Neural progenitor cell (in vitro differentiated cells): ENCODE measurements at regions not wholly inside any gene's neighbourhood (a gene's known extent, or its start where the extent isn't known, plus 50 kb on each side); places are given as distances from the start of the nearest gene placed in this dataset.

ENCODE experiments used
- DNase-seq: peaks from one replicate; pipeline ENCODE4 v3.0.0-alpha.2; 2016; ENCODE audit warnings: low spot score
- H2AFZ ChIP-seq: fragments of 200-600 bp; sonication (generic); replicated peaks from 2 replicates; pipeline ENCODE4 v1.6.1; 2016; ENCODE audit warnings: antibody characterized with exemption
- H3F3A ChIP-seq: fragments of 200-600 bp; sonication (generic); 2 replicates; pipeline ENCODE4 v1.6.1; 2016; ENCODE audit warnings: antibody characterized with exemption, low read depth
- H3K27ac ChIP-seq: fragments of 200-600 bp; sonication (generic); 2 replicates; pipeline ENCODE4 v1.5.1; 2016; ENCODE audit warnings: mild to moderate bottlenecking
- H3K27me3 ChIP-seq: fragments of 200-600 bp; sonication (generic); 2 replicates; pipeline ENCODE4 v1.6.1; 2016; ENCODE audit warnings: mild to moderate bottlenecking, moderate library complexity
- H3K36me3 ChIP-seq: fragments of 200-600 bp; sonication (generic); 2 replicates; pipeline ENCODE4 v1.5.1; 2016
- H3K4me1 ChIP-seq: fragments of 200-600 bp; sonication (generic); 2 replicates; pipeline ENCODE4 v1.6.1; 2016; ENCODE audit warnings: mixed run types
- H3K4me2 ChIP-seq: fragments of 200-600 bp; sonication (generic); 2 replicates; pipeline ENCODE4 v1.6.1; 2016
- H3K4me3 ChIP-seq: fragments of 200-600 bp; sonication (generic); 2 replicates; pipeline ENCODE4 v1.5.1; 2016
- H3K79me2 ChIP-seq: fragments of 200-600 bp; sonication (generic); 2 replicates; pipeline ENCODE4 v1.6.1; 2016; ENCODE audit warnings: low read depth
- H3K9ac ChIP-seq: fragments of 200-600 bp; sonication (generic); 2 replicates; pipeline ENCODE4 v1.6.1; 2016
- H3K9me3 ChIP-seq: fragments of 200-600 bp; sonication (generic); 2 replicates; pipeline ENCODE4 v1.5.1; 2016; ENCODE audit warnings: low read depth
- H4K20me1 ChIP-seq: fragments of 200-600 bp; sonication (generic); 2 replicates; pipeline ENCODE4 v1.6.1; 2016; ENCODE audit warnings: low read depth
- H3K27ac Mint-ChIP-seq: 3 replicates; pipeline ENCODE4 v1.8.0; 2021; ENCODE audit warnings: mixed read lengths
- H3K27me3 Mint-ChIP-seq: 2 replicates; pipeline ENCODE4 v1.8.0; 2022; ENCODE audit warnings: low read depth, mild to moderate bottlenecking, inconsistent platforms, moderate library complexity, mixed read lengths; ENCODE audit not compliant: insufficient read depth
- H3K36me3 Mint-ChIP-seq: 3 replicates; pipeline ENCODE4 v1.8.0; 2021; ENCODE audit warnings: mixed read lengths
- H3K4me1 Mint-ChIP-seq: 3 replicates; pipeline ENCODE4 v1.8.0; 2021; ENCODE audit warnings: mixed read lengths
- H3K4me3 Mint-ChIP-seq: 3 replicates; pipeline ENCODE4 v1.8.0; 2021; ENCODE audit warnings: mild to moderate bottlenecking, moderate library complexity, mixed read lengths
- H3K9me3 Mint-ChIP-seq: 3 replicates; pipeline ENCODE4 v1.8.0; 2020; ENCODE audit warnings: mixed read lengths
- EZH2 ChIP-seq: fragments of 200-600 bp; sonication (generic); IDR thresholded peaks from 2 replicates; pipeline ENCODE4 v1.6.1; 2017; ENCODE audit warnings: antibody characterized with exemption, mild to moderate bottlenecking, moderate library complexity
- EZH2phosphoT487 ChIP-seq: fragments of 200-600 bp; sonication (generic); IDR thresholded peaks from 2 replicates; pipeline ENCODE4 v1.6.1; 2017; ENCODE audit warnings: antibody characterized with exemption
- TF ChIP-seq, protein P1 (sequence below): fragments of 200-600 bp; sonication (generic); IDR thresholded peaks from 2 replicates; pipeline ENCODE4 v1.5.1; 2017; ENCODE audit warnings: antibody characterized with exemption, mild to moderate bottlenecking

DNA sequence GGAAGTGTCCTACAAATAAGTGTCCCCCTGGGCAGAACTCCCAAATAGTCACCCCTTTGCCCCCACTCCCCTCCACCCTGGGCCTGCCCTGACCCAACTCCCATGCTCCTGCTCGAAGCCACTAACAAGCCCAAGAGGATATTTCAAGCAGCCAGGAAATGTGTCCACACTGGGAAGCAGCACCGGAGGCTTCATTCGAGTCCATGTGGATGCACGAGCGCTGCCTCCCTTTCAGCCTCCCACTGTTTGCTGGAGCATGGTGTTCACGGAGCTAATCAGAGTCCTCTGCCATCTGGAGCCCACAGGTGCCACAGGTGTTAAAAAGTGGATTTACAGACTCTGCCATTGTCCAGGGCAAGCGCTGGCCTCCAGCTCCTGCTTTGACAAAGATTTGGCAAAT is 177.6 kb downstream of the TTLL2 start:
- Mint-ChIP-seq H3K27me3 (peaks cover 15% of the 10 kb centered on the region), H3K9me3 (peaks cover 2% of the 10 kb centered on the region)
- no peaks in the 10 kb centered on the region for H4K20me1 ChIP-seq

DNA sequence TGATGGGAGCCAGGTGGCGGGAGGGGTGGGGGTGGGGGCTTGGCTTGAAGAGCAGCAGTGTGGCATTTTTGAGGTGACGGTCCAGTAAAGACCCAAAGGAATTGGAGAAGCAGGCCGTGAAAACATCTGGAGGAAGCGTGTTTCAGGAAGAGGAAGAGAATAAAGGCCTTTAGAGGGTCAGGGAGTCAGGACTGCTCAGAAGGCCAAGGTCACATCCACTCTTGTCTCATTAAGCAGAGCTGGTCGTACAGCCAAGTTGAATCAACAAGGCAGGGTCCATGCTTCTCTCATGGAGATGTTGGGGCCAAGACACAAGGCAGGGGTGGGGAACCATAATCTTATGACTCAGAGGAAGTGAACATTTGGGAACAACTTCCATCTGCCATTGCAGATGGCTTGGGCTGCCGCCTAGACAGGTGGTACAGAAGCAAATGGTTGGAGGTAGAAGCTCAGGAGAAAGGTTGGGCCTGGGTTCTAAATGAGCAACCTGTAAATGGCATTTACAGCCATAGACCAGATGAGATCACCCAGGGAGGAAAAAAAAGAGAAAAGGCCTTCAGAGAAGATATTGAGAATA is 179.6 kb downstream of the TTLL2 start:
- Histone ChIP-seq H3K27me3 (no peaks in the 10 kb centered on the region), H3K79me2 (no peaks in the 10 kb centered on the region), H2AFZ (no peak overlapping the region), H3K9me3 (no peaks in the 10 kb centered on the region), H3K4me1 (no peaks in the 10 kb centered on the region), H3K27ac (no peak overlapping the region), H3K4me3 (no peak overlapping the region), H3F3A (no peaks in the 10 kb centered on the region), H3K36me3 (no peaks in the 10 kb centered on the region), H3K4me2 (no peak overlapping the region), H3K9ac (no peak overlapping the region), H4K20me1 (no peaks in the 10 kb centered on the region)
- H3K27me3 Mint-ChIP-seq, result peaks cover 15% of the 10 kb centered on the region
- no peak for DNase-seq
- peak overlapping the region; percentile 28 for H3K4me3 Mint-ChIP-seq
- TF ChIP-seq, protein P1, sequence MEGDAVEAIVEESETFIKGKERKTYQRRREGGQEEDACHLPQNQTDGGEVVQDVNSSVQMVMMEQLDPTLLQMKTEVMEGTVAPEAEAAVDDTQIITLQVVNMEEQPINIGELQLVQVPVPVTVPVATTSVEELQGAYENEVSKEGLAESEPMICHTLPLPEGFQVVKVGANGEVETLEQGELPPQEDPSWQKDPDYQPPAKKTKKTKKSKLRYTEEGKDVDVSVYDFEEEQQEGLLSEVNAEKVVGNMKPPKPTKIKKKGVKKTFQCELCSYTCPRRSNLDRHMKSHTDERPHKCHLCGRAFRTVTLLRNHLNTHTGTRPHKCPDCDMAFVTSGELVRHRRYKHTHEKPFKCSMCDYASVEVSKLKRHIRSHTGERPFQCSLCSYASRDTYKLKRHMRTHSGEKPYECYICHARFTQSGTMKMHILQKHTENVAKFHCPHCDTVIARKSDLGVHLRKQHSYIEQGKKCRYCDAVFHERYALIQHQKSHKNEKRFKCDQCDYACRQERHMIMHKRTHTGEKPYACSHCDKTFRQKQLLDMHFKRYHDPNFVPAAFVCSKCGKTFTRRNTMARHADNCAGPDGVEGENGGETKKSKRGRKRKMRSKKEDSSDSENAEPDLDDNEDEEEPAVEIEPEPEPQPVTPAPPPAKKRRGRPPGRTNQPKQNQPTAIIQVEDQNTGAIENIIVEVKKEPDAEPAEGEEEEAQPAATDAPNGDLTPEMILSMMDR, result no peak
- TF ChIP-seq EZH2phosphoT487 (no peak), EZH2 (no peak)
- peaks cover 9% of the 10 kb centered on the region for H3K4me1 Mint-ChIP-seq
- H3K27ac Mint-ChIP-seq, result peak overlapping the region; percentile 58
- peaks cover 2% of the 10 kb centered on the region for H3K9me3 Mint-ChIP-seq
- H3K36me3 Mint-ChIP-seq, result no peaks in the 10 kb centered on the region

More for the DNA sequence above, 177.6 kb downstream of the TTLL2 start:
- peaks cover 2% of the 10 kb centered on the region for H3K36me3 Mint-ChIP-seq
- peaks cover 10% of the 10 kb centered on the region for H3K4me1 ChIP-seq
- no peaks in the 10 kb centered on the region for H3K27me3 ChIP-seq
- H3F3A ChIP-seq, result no peaks in the 10 kb centered on the region
- peaks cover 23% of the 10 kb centered on the region for H3K4me1 Mint-ChIP-seq
- H3K4me2 ChIP-seq, result no peak overlapping the region
- H3K27ac ChIP-seq, result no peak overlapping the region
- H3K4me3 Mint-ChIP-seq, result no peak overlapping the region
- H3K36me3 ChIP-seq, result no peaks in the 10 kb centered on the region
- H3K4me3 ChIP-seq, result no peak overlapping the region
- DNase-seq, result no peak
- no peak for TF ChIP-seq EZH2phosphoT487
- TF ChIP-seq, protein P1, result no peak
- TF ChIP-seq EZH2, result no peak
- H2AFZ ChIP-seq, result no peak overlapping the region
- peak overlapping the region; percentile 21 for H3K27ac Mint-ChIP-seq
- no peaks in the 10 kb centered on the region for H3K9me3 ChIP-seq
- no peak overlapping the region for H3K9ac ChIP-seq
- no peaks in the 10 kb centered on the region for H3K79me2 ChIP-seq

DNA sequence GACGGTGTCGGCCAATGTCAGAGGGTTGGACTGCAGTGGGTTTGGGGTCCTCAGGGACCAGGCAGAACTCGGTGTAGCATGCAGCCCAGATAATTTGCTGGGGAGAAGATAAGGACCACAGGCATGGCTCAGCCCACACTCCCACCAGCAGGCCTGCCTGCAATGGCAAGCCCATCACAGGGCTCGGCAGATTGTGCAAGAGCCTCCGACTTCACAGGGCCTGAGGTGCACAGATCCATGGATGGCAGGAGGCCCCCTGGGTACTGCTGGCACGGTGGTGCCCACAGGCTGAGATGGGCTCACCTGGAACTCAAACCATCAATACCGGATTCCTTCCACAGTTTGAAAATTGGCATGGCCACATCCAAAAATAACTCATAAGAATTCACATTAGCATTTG is 180.3 kb downstream of the TTLL2 start:
- Histone ChIP-seq H3K4me2 (no peak overlapping the region), H3K36me3 (no peaks in the 10 kb centered on the region), H2AFZ (no peak overlapping the region), H3K9me3 (no peaks in the 10 kb centered on the region), H3K4me1 (peaks cover 4% of the 10 kb centered on the region), H3F3A (peaks cover 3% of the 10 kb centered on the region), H3K9ac (no peak overlapping the region), H3K27ac (no peak overlapping the region), H3K79me2 (no peaks in the 10 kb centered on the region), H4K20me1 (no peaks in the 10 kb centered on the region), H3K4me3 (no peak overlapping the region), H3K27me3 (no peaks in the 10 kb centered on the region)
- H3K9me3 Mint-ChIP-seq, result peaks cover 2% of the 10 kb centered on the region
- no peak overlapping the region for H3K27ac Mint-ChIP-seq
- H3K4me1 Mint-ChIP-seq, result peaks cover 11% of the 10 kb centered on the region
- H3K27me3 Mint-ChIP-seq, result peaks cover 14% of the 10 kb centered on the region
- no peak overlapping the region for H3K4me3 Mint-ChIP-seq
- no peak for DNase-seq
- no peaks in the 10 kb centered on the region for H3K36me3 Mint-ChIP-seq
- TF ChIP-seq EZH2 (no peak), EZH2phosphoT487 (no peak)
- TF ChIP-seq, protein P1, result no peak
